ENCODE measurements at regions not wholly inside any gene's neighbourhood (a gene's known extent, or its start where the extent isn't known, plus 50 kb on each side); places are given as distances from the start of the nearest gene placed in this dataset.
"Not testable (repeated sequence)": the region's sequence is repeated elsewhere in the genome, so short reads cannot be mapped to it uniquely, and the experiment has no call there.

DNA sequence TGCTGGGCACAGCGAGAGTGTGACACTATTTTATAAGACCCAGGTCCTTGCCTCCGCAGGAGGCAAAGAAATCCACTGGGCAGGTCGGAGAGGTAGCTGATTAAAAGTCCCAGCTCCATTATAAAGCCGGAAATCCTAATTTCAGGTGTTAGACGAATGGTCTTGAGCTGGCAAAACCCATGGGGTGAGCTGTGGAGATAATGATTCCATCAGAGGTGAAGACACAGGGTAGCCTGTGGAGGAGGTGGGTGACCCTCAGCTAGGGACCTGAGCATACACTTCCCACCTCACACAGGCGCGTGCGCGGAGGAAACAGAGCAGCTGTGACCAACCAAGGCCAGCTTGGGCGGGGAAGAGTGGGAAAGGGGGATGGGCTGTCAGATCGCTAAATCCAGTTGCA is 201.7 kb upstream of the CXCR4 start:
- Mint-ChIP-seq H3K4me3 (no peak overlapping the region), H3K9me3 (no peaks in the 10 kb centered on the region), H3K4me1 (peaks cover 14 to 25% (median 21%) of the 10 kb centered on the region in 3 donors), H3K27me3 (no peaks in the 10 kb centered on the region), H3K36me3 (peaks cover 0 to 3% (median 0%) of the 10 kb centered on the region in 3 donors), H3K27ac (peak overlapping the region in 4 of 8 donors; percentile 11 to 74 (median 42))
- CTCF ChIA-PET, result interaction anchor here (1.6 to 1.7 kb wide), 2 partner anchors 9 to 16 kb away, joined by 3 to 6 read pairs; no protein-coding TSS in a partner anchor
- no peak overlapping the region for H3K27ac ChIP-seq (ENCODE audit: low read depth, low read length)
- no peaks in the 10 kb centered on the region for H3K9me3 ChIP-seq (ENCODE audit: low read length)
- H3K27me3 ChIP-seq (ENCODE audit: insufficient read depth, low read length, poor library complexity, severe bottlenecking), result no peaks in the 10 kb centered on the region
- POLR2A ChIA-PET, result interaction anchor here (0.7 kb wide), 1 partner anchor 13 kb away, joined by 5 read pairs; no protein-coding TSS in a partner anchor
- H3K36me3 ChIP-seq (ENCODE audit: insufficient read depth, low read length), result no peaks in the 10 kb centered on the region
- H3K4me1 ChIP-seq (ENCODE audit: insufficient read depth, low read length), result peaks cover 11% of the 10 kb centered on the region
- H3K4me3 ChIP-seq (ENCODE audit: low read length), result no peak overlapping the region
- no peak for DNase-seq

DNA sequence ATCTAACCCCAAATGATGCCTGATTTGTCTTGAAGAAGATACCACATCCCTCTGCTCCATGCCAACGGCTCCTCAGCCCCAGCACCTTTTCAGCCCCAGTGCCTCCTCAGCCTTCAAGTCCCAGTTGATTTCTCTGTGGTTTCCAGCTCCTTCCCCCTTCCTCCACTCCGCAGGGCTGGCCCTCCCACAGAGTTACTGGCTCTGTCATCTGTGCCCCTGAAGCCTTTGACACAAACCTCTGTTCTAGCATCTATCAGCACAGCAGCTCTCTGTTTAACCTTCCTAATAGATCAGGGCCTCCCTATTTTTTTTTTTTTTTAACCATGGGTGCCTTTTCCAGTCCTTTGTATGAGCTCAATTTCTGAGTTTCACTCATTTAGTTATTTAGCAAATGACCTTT is 201.3 kb upstream of the CXCR4 start:
- no peak overlapping the region for H3K4me3 Mint-ChIP-seq
- H3K4me1 Mint-ChIP-seq, result peaks cover 10 to 20% (median 17%) of the 10 kb centered on the region in 3 donors

GRCh38 chr2:136314240-136314639 is 196.3 kb upstream of the CXCR4 start:
- no peak overlapping the region for H3K4me3 ChIP-seq (ENCODE audit: low read length)
- ChIA-PET CTCF (no interaction called here), POLR2A (interaction anchor here (0.8 kb wide), 1 partner anchor 9 kb away, joined by 3 read pairs; no protein-coding TSS in a partner anchor)
- H3K27me3 ChIP-seq (ENCODE audit: insufficient read depth, low read length, poor library complexity, severe bottlenecking), result no peaks in the 10 kb centered on the region
- DNase-seq, result no peak
- H3K36me3 ChIP-seq (ENCODE audit: insufficient read depth, low read length), result no peaks in the 10 kb centered on the region
- Mint-ChIP-seq H3K36me3 (peaks cover 0 to 1% (median 0%) of the 10 kb centered on the region in 3 donors), H3K9me3 (no peaks in the 10 kb centered on the region), H3K4me1 (peaks cover 13 to 23% (median 22%) of the 10 kb centered on the region in 3 donors), H3K27ac (no peak overlapping the region), H3K4me3 (no peak overlapping the region), H3K27me3 (no peaks in the 10 kb centered on the region)
- no peaks in the 10 kb centered on the region for H3K4me1 ChIP-seq (ENCODE audit: insufficient read depth, low read length)
- H3K27ac ChIP-seq (ENCODE audit: low read depth, low read length), result no peak overlapping the region
- H3K9me3 ChIP-seq (ENCODE audit: low read length), result no peaks in the 10 kb centered on the region

More for the DNA sequence above, 201.3 kb upstream of the CXCR4 start:
- Histone ChIP-seq H3K36me3 (ENCODE audit: insufficient read depth, low read length) (no peaks in the 10 kb centered on the region), H3K27me3 (ENCODE audit: insufficient read depth, low read length, poor library complexity, severe bottlenecking) (no peaks in the 10 kb centered on the region), H3K4me3 (ENCODE audit: low read length) (no peak overlapping the region), H3K27ac (ENCODE audit: low read depth, low read length) (no peak overlapping the region), H3K9me3 (ENCODE audit: low read length) (no peaks in the 10 kb centered on the region), H3K4me1 (ENCODE audit: insufficient read depth, low read length) (peaks cover 7% of the 10 kb centered on the region)
- no peaks in the 10 kb centered on the region for H3K27me3 Mint-ChIP-seq
- peaks cover 0 to 2% (median 0%) of the 10 kb centered on the region in 3 donors for H3K36me3 Mint-ChIP-seq
- no peaks in the 10 kb centered on the region for H3K9me3 Mint-ChIP-seq
- POLR2A ChIA-PET, result interaction anchor here (0.6 to 0.7 kb wide), 2 partner anchors 8 to 13 kb away, joined by 4 to 5 read pairs; no protein-coding TSS in a partner anchor
- peak overlapping the region in 6 of 8 donors; percentile 11 to 94 (median 69) for H3K27ac Mint-ChIP-seq
- CTCF ChIA-PET, result interaction anchor here (1.6 to 1.7 kb wide), 2 partner anchors 9 to 16 kb away, joined by 3 to 6 read pairs; no protein-coding TSS in a partner anchor
- DNase-seq, result no peak

DNA sequence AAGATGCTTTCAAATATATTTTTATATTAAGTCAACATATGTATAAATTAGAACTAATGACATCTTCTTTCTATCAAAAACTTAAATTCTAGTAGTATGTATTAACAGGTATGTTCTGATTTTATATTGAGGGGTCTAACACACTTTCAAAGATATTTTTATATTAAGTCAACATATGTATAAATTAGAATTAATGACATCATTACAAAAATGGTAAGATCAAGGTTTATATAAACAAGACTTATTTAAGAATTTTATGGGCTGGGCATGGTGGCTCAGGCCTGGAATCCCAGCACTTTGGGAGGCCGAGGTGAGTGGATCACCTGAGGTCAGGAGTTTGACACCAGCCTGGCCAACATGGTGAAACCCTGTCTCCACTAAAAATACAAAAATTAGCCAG is 194.6 kb upstream of the CXCR4 start:
- H3K9me3 ChIP-seq (ENCODE audit: low read length); CTCF ChIA-PET; H3K27me3 Mint-ChIP-seq; H3K9me3 Mint-ChIP-seq; H3K36me3 Mint-ChIP-seq; H3K4me3 ChIP-seq (ENCODE audit: low read length); H3K36me3 ChIP-seq (ENCODE audit: insufficient read depth, low read length); H3K27ac Mint-ChIP-seq; DNase-seq; POLR2A ChIA-PET; H3K4me3 Mint-ChIP-seq; H3K27ac ChIP-seq (ENCODE audit: low read depth, low read length); H3K27me3 ChIP-seq (ENCODE audit: insufficient read depth, low read length, poor library complexity, severe bottlenecking); H3K4me1 ChIP-seq (ENCODE audit: insufficient read depth, low read length): not testable (repeated sequence)
- peaks cover 13 to 25% (median 19%) of the 10 kb centered on the region in 3 donors for H3K4me1 Mint-ChIP-seq

DNA sequence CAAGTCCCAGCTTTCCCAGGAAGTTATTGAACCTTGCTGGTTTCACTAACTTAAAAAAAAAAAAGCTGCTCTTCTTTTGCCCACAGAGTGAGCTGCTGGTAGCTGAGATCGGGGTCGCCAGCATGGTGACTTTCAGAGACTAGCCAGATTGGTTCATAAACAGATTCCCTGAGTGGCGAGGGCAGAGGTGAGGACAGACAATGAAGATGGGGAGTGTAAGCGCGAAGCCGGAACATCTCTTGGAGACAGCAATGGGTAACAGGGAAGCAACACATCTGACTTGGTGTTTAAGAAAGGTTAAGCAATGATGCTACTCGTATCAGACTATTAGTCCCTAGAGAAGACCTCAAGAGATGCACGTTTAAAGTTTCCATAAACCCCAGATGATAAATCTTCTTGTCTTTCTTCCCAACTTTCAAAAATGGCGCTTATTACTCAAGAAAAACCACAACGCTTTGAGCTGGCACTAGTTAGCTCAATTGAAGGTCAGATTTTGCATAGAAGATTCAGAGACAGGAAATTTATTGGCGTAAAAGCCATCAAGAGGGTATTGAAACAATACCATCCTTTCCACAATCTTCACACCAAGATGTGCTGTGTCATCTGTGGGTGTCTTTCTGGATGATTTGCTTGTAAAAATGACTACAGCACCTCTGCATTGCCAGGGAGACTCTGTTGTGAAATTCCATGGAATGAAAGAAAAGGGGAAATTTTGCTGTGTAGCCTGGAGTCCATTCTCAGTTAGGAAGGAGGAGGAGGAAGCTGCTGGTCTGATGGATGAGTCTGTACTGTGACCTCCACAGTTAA is 193.1 kb upstream of the CXCR4 start:
- Histone ChIP-seq H3K4me1 (ENCODE audit: insufficient read depth, low read length) (peaks cover under 1% of the 10 kb centered on the region), H3K36me3 (ENCODE audit: insufficient read depth, low read length) (no peaks in the 10 kb centered on the region), H3K27ac (ENCODE audit: low read depth, low read length) (no peak overlapping the region), H3K27me3 (ENCODE audit: insufficient read depth, low read length, poor library complexity, severe bottlenecking) (no peaks in the 10 kb centered on the region), H3K9me3 (ENCODE audit: low read length) (no peaks in the 10 kb centered on the region), H3K4me3 (ENCODE audit: low read length) (no peak overlapping the region)
- Mint-ChIP-seq H3K36me3 (peaks cover 0 to 2% (median 0%) of the 10 kb centered on the region in 3 donors), H3K9me3 (no peaks in the 10 kb centered on the region), H3K4me1 (peaks cover 13 to 29% (median 23%) of the 10 kb centered on the region in 3 donors), H3K4me3 (peak overlapping the region in 1 of 7 donors; percentile 40), H3K27me3 (no peaks in the 10 kb centered on the region), H3K27ac (peak overlapping the region in 7 of 8 donors; percentile 11 to 72 (median 51))
- ChIA-PET CTCF (interaction anchor here (1.6 kb wide), 1 partner anchor 9 kb away, joined by 3 read pairs; no protein-coding TSS in a partner anchor), POLR2A (no interaction called here)
- peak in 1 of 5 donors; percentile 4 for DNase-seq

- no peak overlapping the region for H3K4me3 ChIP-seq (ENCODE audit: low read length)
- peaks cover 23 to 39% (median 33%) of the 10 kb centered on the region in 3 donors for H3K4me1 Mint-ChIP-seq
- H3K36me3 Mint-ChIP-seq, result peaks cover 0 to 2% (median 0%) of the 10 kb centered on the region in 3 donors
- H3K4me1 ChIP-seq (ENCODE audit: insufficient read depth, low read length), result peaks cover 10% of the 10 kb centered on the region
- no peaks in the 10 kb centered on the region for H3K9me3 ChIP-seq (ENCODE audit: low read length)
- no peak overlapping the region for H3K27ac ChIP-seq (ENCODE audit: low read depth, low read length)
- H3K4me3 Mint-ChIP-seq, result peak overlapping the region in 1 of 7 donors; percentile 5
- ChIA-PET POLR2A (no interaction called here), CTCF (interaction anchor here (1.6 kb wide), 1 partner anchor 10 kb away, joined by 3 read pairs; no protein-coding TSS in a partner anchor)
- H3K27ac Mint-ChIP-seq, result peak overlapping the region in 4 of 8 donors; percentile 3 to 45 (median 19)
- no peaks in the 10 kb centered on the region for H3K27me3 Mint-ChIP-seq
- no peaks in the 10 kb centered on the region for H3K36me3 ChIP-seq (ENCODE audit: insufficient read depth, low read length)
- no peak for DNase-seq
- H3K27me3 ChIP-seq (ENCODE audit: insufficient read depth, low read length, poor library complexity, severe bottlenecking), result no peaks in the 10 kb centered on the region
- no peaks in the 10 kb centered on the region for H3K9me3 Mint-ChIP-seq
These were observed 192.1 kb upstream of the CXCR4 start for GRCh38 chr2:136310005-136310495.

GRCh38 chr2:136308611-136309010 is 190.7 kb upstream of the CXCR4 start:
- CTCF ChIA-PET, result interaction anchor here (0.7 kb wide), 1 partner anchor 96 kb away, joined by 3 read pairs; no protein-coding TSS in a partner anchor
- Mint-ChIP-seq H3K36me3 (peaks cover 0 to 2% (median 0%) of the 10 kb centered on the region in 3 donors), H3K27ac (peak overlapping the region in 3 of 8 donors; percentile 48 to 96 (median 69)), H3K4me1 (peaks cover 25 to 41% (median 35%) of the 10 kb centered on the region in 3 donors), H3K4me3 (no peak overlapping the region), H3K27me3 (no peaks in the 10 kb centered on the region), H3K9me3 (no peaks in the 10 kb centered on the region)
- no peak for DNase-seq
- Histone ChIP-seq H3K36me3 (ENCODE audit: insufficient read depth, low read length) (no peaks in the 10 kb centered on the region), H3K4me1 (ENCODE audit: insufficient read depth, low read length) (peaks cover 10% of the 10 kb centered on the region), H3K4me3 (ENCODE audit: low read length) (no peak overlapping the region), H3K27ac (ENCODE audit: low read depth, low read length) (no peak overlapping the region), H3K9me3 (ENCODE audit: low read length) (no peaks in the 10 kb centered on the region), H3K27me3 (ENCODE audit: insufficient read depth, low read length, poor library complexity, severe bottlenecking) (no peaks in the 10 kb centered on the region)
- POLR2A ChIA-PET, result no interaction called here

GRCh38 chr2:136306836-136307235 is 188.9 kb upstream of the CXCR4 start:
- Histone ChIP-seq H3K36me3 (ENCODE audit: insufficient read depth, low read length) (no peaks in the 10 kb centered on the region), H3K9me3 (ENCODE audit: low read length) (no peaks in the 10 kb centered on the region), H3K4me1 (ENCODE audit: insufficient read depth, low read length) (peaks cover 10% of the 10 kb centered on the region), H3K27ac (ENCODE audit: low read depth, low read length) (no peak overlapping the region), H3K27me3 (ENCODE audit: insufficient read depth, low read length, poor library complexity, severe bottlenecking) (no peaks in the 10 kb centered on the region), H3K4me3 (ENCODE audit: low read length) (no peak overlapping the region)
- no peaks in the 10 kb centered on the region for H3K9me3 Mint-ChIP-seq
- peak overlapping the region in 3 of 8 donors; percentile 29 to 71 (median 36) for H3K27ac Mint-ChIP-seq
- ChIA-PET CTCF (no interaction called here), POLR2A (interaction anchor here (0.7 to 1.6 kb wide), 2 partner anchors 20 to 69 kb away, joined by 3 to 5 read pairs; no protein-coding TSS in a partner anchor)
- H3K36me3 Mint-ChIP-seq, result peaks cover 0 to 2% (median 0%) of the 10 kb centered on the region in 3 donors
- no peak for DNase-seq
- H3K4me1 Mint-ChIP-seq, result peaks cover 25 to 39% (median 35%) of the 10 kb centered on the region in 3 donors
- no peak overlapping the region for H3K4me3 Mint-ChIP-seq
- no peaks in the 10 kb centered on the region for H3K27me3 Mint-ChIP-seq

Data from CD8-positive, alpha-beta memory T cell (primary cell).